ENCODE measurements at regions not wholly inside any gene's neighbourhood (a gene's known extent, or its start where the extent isn't known, plus 50 kb on each side); places are given as distances from the start of the nearest gene placed in this dataset.

DNA sequence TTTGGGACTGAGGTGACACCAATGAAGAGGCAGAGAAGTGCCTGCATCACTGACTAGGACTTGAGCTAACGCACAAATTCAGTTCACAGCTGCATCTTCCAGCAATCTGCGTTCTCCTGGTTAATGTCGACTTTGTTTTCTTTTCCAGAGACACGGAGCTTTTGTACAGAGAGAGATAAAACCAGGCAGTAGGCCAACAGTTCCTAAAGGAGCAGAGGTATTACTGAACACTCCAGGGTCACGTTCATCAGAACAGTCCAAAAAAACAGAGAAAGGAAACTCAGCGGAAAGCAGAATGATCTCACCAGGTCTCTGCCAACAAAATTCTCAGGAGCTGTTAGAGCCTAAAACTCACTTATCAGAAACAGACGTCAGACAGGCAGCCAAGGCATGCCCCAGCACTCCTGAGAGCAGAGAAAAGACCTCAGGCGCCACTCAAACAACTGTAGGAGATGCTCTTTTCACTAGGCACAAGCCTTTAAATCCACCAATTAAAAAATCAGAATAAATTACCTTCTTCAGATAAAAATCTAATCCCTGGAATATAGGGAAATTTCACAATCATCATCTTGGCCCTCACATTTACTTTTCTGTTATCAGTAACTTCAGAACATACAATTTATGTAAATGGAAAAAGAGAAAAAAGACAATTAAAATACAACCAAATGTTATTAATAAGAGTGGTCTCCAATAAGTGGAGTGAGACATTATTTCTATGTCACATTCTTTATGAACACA, 95.9 kb upstream of the SPTBN1 start:
- TF ChIP-seq, protein P1, sequence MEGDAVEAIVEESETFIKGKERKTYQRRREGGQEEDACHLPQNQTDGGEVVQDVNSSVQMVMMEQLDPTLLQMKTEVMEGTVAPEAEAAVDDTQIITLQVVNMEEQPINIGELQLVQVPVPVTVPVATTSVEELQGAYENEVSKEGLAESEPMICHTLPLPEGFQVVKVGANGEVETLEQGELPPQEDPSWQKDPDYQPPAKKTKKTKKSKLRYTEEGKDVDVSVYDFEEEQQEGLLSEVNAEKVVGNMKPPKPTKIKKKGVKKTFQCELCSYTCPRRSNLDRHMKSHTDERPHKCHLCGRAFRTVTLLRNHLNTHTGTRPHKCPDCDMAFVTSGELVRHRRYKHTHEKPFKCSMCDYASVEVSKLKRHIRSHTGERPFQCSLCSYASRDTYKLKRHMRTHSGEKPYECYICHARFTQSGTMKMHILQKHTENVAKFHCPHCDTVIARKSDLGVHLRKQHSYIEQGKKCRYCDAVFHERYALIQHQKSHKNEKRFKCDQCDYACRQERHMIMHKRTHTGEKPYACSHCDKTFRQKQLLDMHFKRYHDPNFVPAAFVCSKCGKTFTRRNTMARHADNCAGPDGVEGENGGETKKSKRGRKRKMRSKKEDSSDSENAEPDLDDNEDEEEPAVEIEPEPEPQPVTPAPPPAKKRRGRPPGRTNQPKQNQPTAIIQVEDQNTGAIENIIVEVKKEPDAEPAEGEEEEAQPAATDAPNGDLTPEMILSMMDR (conservative IDR thresholded peaks at IDR 0.05; ENCODE audit: low read depth, low read length) = no peak
- no peak for TF ChIP-seq EZH2 (IDR thresholded peaks at IDR 0.05; ENCODE audit: borderline replicate concordance, low read depth, low read length, poor library complexity, severe bottlenecking)
